ENCODE measurements at regions not wholly inside any gene's neighbourhood (a gene's known extent, or its start where the extent isn't known, plus 50 kb on each side); places are given as distances from the start of the nearest gene placed in this dataset.

DNA sequence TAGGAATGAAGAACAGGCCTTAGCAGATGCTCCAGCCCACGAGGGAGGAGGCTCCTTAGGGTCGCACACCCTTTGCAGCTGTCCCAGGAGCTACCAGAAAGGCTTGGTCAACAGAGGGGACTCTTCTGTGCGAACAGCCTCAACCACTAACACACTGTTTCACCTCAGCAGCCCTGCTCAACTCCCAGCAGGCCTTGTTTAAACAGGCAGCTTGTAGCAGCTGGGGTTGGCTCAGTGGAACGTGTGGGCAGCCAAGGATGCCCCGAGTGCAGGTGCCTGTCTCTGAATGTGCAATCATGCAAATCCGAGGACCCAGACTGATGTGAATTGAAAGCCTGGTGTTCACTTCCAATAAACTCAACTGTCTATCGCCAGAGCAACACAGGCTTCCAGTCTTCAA, 88.7 kb upstream of the CXCR4 start:
- TF ChIP-seq POLR2A (IDR thresholded peaks at IDR 0.05), result no peak
- TF ChIP-seq, protein P1, sequence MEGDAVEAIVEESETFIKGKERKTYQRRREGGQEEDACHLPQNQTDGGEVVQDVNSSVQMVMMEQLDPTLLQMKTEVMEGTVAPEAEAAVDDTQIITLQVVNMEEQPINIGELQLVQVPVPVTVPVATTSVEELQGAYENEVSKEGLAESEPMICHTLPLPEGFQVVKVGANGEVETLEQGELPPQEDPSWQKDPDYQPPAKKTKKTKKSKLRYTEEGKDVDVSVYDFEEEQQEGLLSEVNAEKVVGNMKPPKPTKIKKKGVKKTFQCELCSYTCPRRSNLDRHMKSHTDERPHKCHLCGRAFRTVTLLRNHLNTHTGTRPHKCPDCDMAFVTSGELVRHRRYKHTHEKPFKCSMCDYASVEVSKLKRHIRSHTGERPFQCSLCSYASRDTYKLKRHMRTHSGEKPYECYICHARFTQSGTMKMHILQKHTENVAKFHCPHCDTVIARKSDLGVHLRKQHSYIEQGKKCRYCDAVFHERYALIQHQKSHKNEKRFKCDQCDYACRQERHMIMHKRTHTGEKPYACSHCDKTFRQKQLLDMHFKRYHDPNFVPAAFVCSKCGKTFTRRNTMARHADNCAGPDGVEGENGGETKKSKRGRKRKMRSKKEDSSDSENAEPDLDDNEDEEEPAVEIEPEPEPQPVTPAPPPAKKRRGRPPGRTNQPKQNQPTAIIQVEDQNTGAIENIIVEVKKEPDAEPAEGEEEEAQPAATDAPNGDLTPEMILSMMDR (IDR thresholded peaks at IDR 0.05), result no peak
